GM19023 (cell line): ENCODE measurements at regions not wholly inside any gene's neighbourhood (a gene's known extent, or its start where the extent isn't known, plus 50 kb on each side); places are given as distances from the start of the nearest gene placed in this dataset.
A peak's percentile ranks its signal among the peaks of the same experiment; 100 is the strongest.
"Not testable (repeated sequence)": the region's sequence is repeated elsewhere in the genome, so short reads cannot be mapped to it uniquely, and the experiment has no call there.

ENCODE experiments used
- ATAC-seq: cut with Tn5 transposase; IDR thresholded peaks from one replicate; pipeline ENCODE4 v1.9.1; 2021; ENCODE audit warnings: mild to moderate bottlenecking, moderate library complexity; ENCODE audit not compliant: unreplicated experiment

GRCh38 chr18:49697049-49697448, 116.3 kb downstream of the ACAA2 start:
- ATAC-seq: no peak

GRCh38 chr18:49694402-49694801, 118.9 kb downstream of the ACAA2 start:
- no peak for ATAC-seq

- ATAC-seq: no peak
Observed at GRCh38 chr18:49693717-49694005, 119.7 kb downstream of the ACAA2 start.

- no peak for ATAC-seq
Observed at GRCh38 chr18:49692906-49693716, 120.2 kb downstream of the ACAA2 start.

- no peak for ATAC-seq
Observed at GRCh38 chr18:49691177-49691608, 122.1 kb downstream of the ACAA2 start.

GRCh38 chr18:49690312-49690711, 123.0 kb downstream of the ACAA2 start:
- no peak for ATAC-seq

- ATAC-seq: no peak
Observed at GRCh38 chr18:49685231-49685942, 123.5 kb downstream of the LIPG start.

GRCh38 chr18:49682803-49683190, 120.9 kb downstream of the LIPG start:
- not testable (repeated sequence) for ATAC-seq

- ATAC-seq: no peak
Observed at GRCh38 chr18:49682173-49682802, 120.4 kb downstream of the LIPG start.

- ATAC-seq: no peak
Observed at GRCh38 chr18:49681387-49681786, 119.5 kb downstream of the LIPG start.

- peak; percentile 17 for ATAC-seq
Observed at GRCh38 chr18:49678440-49678839, 116.6 kb downstream of the LIPG start.

- ATAC-seq: peak; percentile 63
Observed at GRCh38 chr18:49677762-49678413, 116.0 kb downstream of the LIPG start.

- no peak for ATAC-seq
Observed at GRCh38 chr18:49677081-49677480, 115.2 kb downstream of the LIPG start.

GRCh38 chr18:49673281-49673680, 111.4 kb downstream of the LIPG start:
- no peak for ATAC-seq

- ATAC-seq: no peak
Observed at GRCh38 chr18:49672853-49673252, 111.0 kb downstream of the LIPG start.

GRCh38 chr18:49669403-49669802, 107.5 kb downstream of the LIPG start:
- no peak for ATAC-seq

GRCh38 chr18:49668574-49669275, 106.9 kb downstream of the LIPG start:
- no peak for ATAC-seq

GRCh38 chr18:49667462-49667861, 105.6 kb downstream of the LIPG start:
- ATAC-seq: no peak

- no peak for ATAC-seq
Observed at GRCh38 chr18:49666045-49666775, 104.4 kb downstream of the LIPG start.
